Activated T-cell treated with anti-CD3 and anti-CD28 coated beads, Interleukin-2, amount 50 U/mL, for 4 hours (primary cell): ENCODE measurements at regions not wholly inside any gene's neighbourhood (a gene's known extent, or its start where the extent isn't known, plus 50 kb on each side); places are given as distances from the start of the nearest gene placed in this dataset.

Experiments used
- ATAC-seq, 2 donors: fragments of 200-7000 bp; cut with Tn5 transposase; one replicate each; pipeline ENCODE4 v1.10.0; 2021
- DNase-seq: peaks from one replicate; pipeline ENCODE4 v3.0.0-alpha.2; 2020
- H3K27me3 Mint-ChIP-seq: one replicate; pipeline ENCODE4 v1.8.0; 2021; ENCODE audit warnings: low read depth, mixed read lengths
- H3K36me3 Mint-ChIP-seq: one replicate; pipeline ENCODE4 v1.8.0; 2022; ENCODE audit warnings: mixed read lengths; ENCODE audit not compliant: insufficient read depth
- H3K4me1 Mint-ChIP-seq: one replicate; pipeline ENCODE4 v1.8.0; 2021; ENCODE audit warnings: low read depth, mixed read lengths
- H3K4me3 Mint-ChIP-seq: one replicate; pipeline ENCODE4 v1.8.0; 2021; ENCODE audit warnings: mild to moderate bottlenecking, moderate library complexity, mixed read lengths
- H3K9me3 Mint-ChIP-seq: one replicate; pipeline ENCODE4 v1.8.0; 2021; ENCODE audit warnings: mixed read lengths

GRCh38 chr16:54628796-54629625, 301.7 kb upstream of the IRX5 start:
- Mint-ChIP-seq H3K4me3 (no peak overlapping the region), H3K9me3 (no peaks in the 10 kb centered on the region), H3K27me3 (no peaks in the 10 kb centered on the region), H3K4me1 (no peaks in the 10 kb centered on the region), H3K36me3 (no peaks in the 10 kb centered on the region)
- ATAC-seq (no peak), DNase-seq (no peak)

- no peaks in the 10 kb centered on the region for H3K27me3 Mint-ChIP-seq
- H3K9me3 Mint-ChIP-seq = no peaks in the 10 kb centered on the region
- no peak overlapping the region for H3K4me3 Mint-ChIP-seq
- no peaks in the 10 kb centered on the region for H3K36me3 Mint-ChIP-seq
- ATAC-seq (no peak), DNase-seq (no peak)
- H3K4me1 Mint-ChIP-seq = no peaks in the 10 kb centered on the region
Measured at GRCh38 chr16:54627616-54628015, 303.0 kb upstream of the IRX5 start.

GRCh38 chr16:54623636-54624035, 307.0 kb upstream of the IRX5 start:
- no peaks in the 10 kb centered on the region for H3K4me1 Mint-ChIP-seq

GRCh38 chr16:54620197-54620596, 310.5 kb upstream of the IRX5 start:
- DNase-seq = no peak

More at GRCh38 chr16:54623636-54624035, 307.0 kb upstream of the IRX5 start:
- Mint-ChIP-seq H3K4me3 (no peak overlapping the region), H3K9me3 (no peaks in the 10 kb centered on the region), H3K27me3 (no peaks in the 10 kb centered on the region), H3K36me3 (no peaks in the 10 kb centered on the region)
- DNase-seq (no peak), ATAC-seq (no peak)

GRCh38 chr16:54616610-54617009, 314.1 kb upstream of the IRX5 start:
- H3K9me3 Mint-ChIP-seq = no peaks in the 10 kb centered on the region
- no peak for DNase-seq
- H3K4me3 Mint-ChIP-seq = no peak overlapping the region
- H3K27me3 Mint-ChIP-seq = peaks cover 3% of the 10 kb centered on the region
- no peaks in the 10 kb centered on the region for H3K36me3 Mint-ChIP-seq
- H3K4me1 Mint-ChIP-seq = no peaks in the 10 kb centered on the region
- ATAC-seq = no peak

More at GRCh38 chr16:54620197-54620596, 310.5 kb upstream of the IRX5 start:
- H3K9me3 Mint-ChIP-seq = no peaks in the 10 kb centered on the region
- no peaks in the 10 kb centered on the region for H3K4me1 Mint-ChIP-seq
- peaks cover 3% of the 10 kb centered on the region for H3K27me3 Mint-ChIP-seq
- no peak overlapping the region for H3K4me3 Mint-ChIP-seq
- ATAC-seq = no peak
- H3K36me3 Mint-ChIP-seq = no peaks in the 10 kb centered on the region

- no peak for ATAC-seq
- no peak overlapping the region for H3K4me3 Mint-ChIP-seq
- H3K36me3 Mint-ChIP-seq = no peaks in the 10 kb centered on the region
- no peak for DNase-seq
- peaks cover 20% of the 10 kb centered on the region for H3K9me3 Mint-ChIP-seq
- H3K4me1 Mint-ChIP-seq = no peaks in the 10 kb centered on the region
- no peaks in the 10 kb centered on the region for H3K27me3 Mint-ChIP-seq
Measured at GRCh38 chr16:54605536-54606066, 319.0 kb upstream of the IRX3 start.

- ATAC-seq (no peak), DNase-seq (no peak)
- Mint-ChIP-seq H3K4me1 (no peaks in the 10 kb centered on the region), H3K4me3 (no peak overlapping the region), H3K27me3 (no peaks in the 10 kb centered on the region), H3K36me3 (no peaks in the 10 kb centered on the region), H3K9me3 (peaks cover 33% of the 10 kb centered on the region)
Measured at GRCh38 chr16:54602666-54603065, 316.1 kb upstream of the IRX3 start.

- Mint-ChIP-seq H3K27me3 (peaks cover 16% of the 10 kb centered on the region), H3K9me3 (peaks cover 17% of the 10 kb centered on the region), H3K4me1 (no peaks in the 10 kb centered on the region), H3K4me3 (no peak overlapping the region), H3K36me3 (no peaks in the 10 kb centered on the region)
- ATAC-seq (no peak), DNase-seq (no peak)
Measured at GRCh38 chr16:54597222-54597621, 310.6 kb upstream of the IRX3 start.

- H3K36me3 Mint-ChIP-seq = no peaks in the 10 kb centered on the region
- no peak overlapping the region for H3K4me3 Mint-ChIP-seq
- peaks cover 13% of the 10 kb centered on the region for H3K9me3 Mint-ChIP-seq
- no peaks in the 10 kb centered on the region for H3K4me1 Mint-ChIP-seq
- peaks cover 19% of the 10 kb centered on the region for H3K27me3 Mint-ChIP-seq
- no peak for DNase-seq
- no peak for ATAC-seq
Measured at GRCh38 chr16:54595621-54596020, 309.0 kb upstream of the IRX3 start.

- peaks cover 19% of the 10 kb centered on the region for H3K27me3 Mint-ChIP-seq
- no peak overlapping the region for H3K4me3 Mint-ChIP-seq
- peaks cover 7% of the 10 kb centered on the region for H3K9me3 Mint-ChIP-seq
- no peak for DNase-seq
- H3K36me3 Mint-ChIP-seq = no peaks in the 10 kb centered on the region
- no peak for ATAC-seq
- no peaks in the 10 kb centered on the region for H3K4me1 Mint-ChIP-seq
Measured at GRCh38 chr16:54594601-54595391, 308.2 kb upstream of the IRX3 start.

- DNase-seq (no peak), ATAC-seq (no peak)
- no peaks in the 10 kb centered on the region for H3K4me1 Mint-ChIP-seq
- H3K9me3 Mint-ChIP-seq = no peaks in the 10 kb centered on the region
- no peak overlapping the region for H3K4me3 Mint-ChIP-seq
- no peaks in the 10 kb centered on the region for H3K36me3 Mint-ChIP-seq
- peaks cover 25% of the 10 kb centered on the region for H3K27me3 Mint-ChIP-seq
Measured at GRCh38 chr16:54591816-54592246, 305.2 kb upstream of the IRX3 start.

GRCh38 chr16:54590836-54591235, 304.2 kb upstream of the IRX3 start:
- Mint-ChIP-seq H3K4me3 (no peak overlapping the region), H3K9me3 (no peaks in the 10 kb centered on the region), H3K36me3 (no peaks in the 10 kb centered on the region), H3K4me1 (no peaks in the 10 kb centered on the region), H3K27me3 (peaks cover 22% of the 10 kb centered on the region)
- ATAC-seq = no peak
- no peak for DNase-seq

- ATAC-seq (no peak), DNase-seq (no peak)
- Mint-ChIP-seq H3K27me3 (peaks cover 12% of the 10 kb centered on the region), H3K4me1 (no peaks in the 10 kb centered on the region), H3K4me3 (no peak overlapping the region), H3K9me3 (no peaks in the 10 kb centered on the region), H3K36me3 (no peaks in the 10 kb centered on the region)
Measured at GRCh38 chr16:54589326-54589725, 302.7 kb upstream of the IRX3 start.

- no peaks in the 10 kb centered on the region for H3K36me3 Mint-ChIP-seq
- H3K27me3 Mint-ChIP-seq = peaks cover 12% of the 10 kb centered on the region
- no peak overlapping the region for H3K4me3 Mint-ChIP-seq
- H3K9me3 Mint-ChIP-seq = no peaks in the 10 kb centered on the region
- no peaks in the 10 kb centered on the region for H3K4me1 Mint-ChIP-seq
- ATAC-seq = no peak
- DNase-seq = no peak
Measured at GRCh38 chr16:54588026-54588425, 301.4 kb upstream of the IRX3 start.

GRCh38 chr16:54587176-54587515, 300.6 kb upstream of the IRX3 start:
- H3K36me3 Mint-ChIP-seq = no peaks in the 10 kb centered on the region
- DNase-seq (no peak), ATAC-seq (no peak)
- no peak overlapping the region for H3K4me3 Mint-ChIP-seq
- no peaks in the 10 kb centered on the region for H3K9me3 Mint-ChIP-seq
- no peaks in the 10 kb centered on the region for H3K4me1 Mint-ChIP-seq
- peaks cover 12% of the 10 kb centered on the region for H3K27me3 Mint-ChIP-seq
